IMR-90 (cell line): ENCODE measurements at regions not wholly inside any gene's neighbourhood (a gene's known extent, or its start where the extent isn't known, plus 50 kb on each side); places are given as distances from the start of the nearest gene placed in this dataset.

Experiments
- BHLHE40 ChIP-seq: fragments of 150-350 bp; IDR thresholded peaks from 2 replicates; pipeline ENCODE4 v1.6.1; 2016; ENCODE audit warnings: mild to moderate bottlenecking, low read depth, low read length
- MAZ ChIP-seq: IDR thresholded peaks from 2 replicates; pipeline ENCODE4 v1.6.1; 2012; ENCODE audit warnings: low read depth, mild to moderate bottlenecking, low read length, improper control_type of control experiment, moderate library complexity, borderline replicate concordance
- TF ChIP-seq, protein P1 (sequence below): conservative IDR thresholded peaks from 2 replicates; pipeline ENCODE4 v1.5.1; 2012; ENCODE audit warnings: mild to moderate bottlenecking, low read depth, low read length, improper control_type of control experiment

DNA sequence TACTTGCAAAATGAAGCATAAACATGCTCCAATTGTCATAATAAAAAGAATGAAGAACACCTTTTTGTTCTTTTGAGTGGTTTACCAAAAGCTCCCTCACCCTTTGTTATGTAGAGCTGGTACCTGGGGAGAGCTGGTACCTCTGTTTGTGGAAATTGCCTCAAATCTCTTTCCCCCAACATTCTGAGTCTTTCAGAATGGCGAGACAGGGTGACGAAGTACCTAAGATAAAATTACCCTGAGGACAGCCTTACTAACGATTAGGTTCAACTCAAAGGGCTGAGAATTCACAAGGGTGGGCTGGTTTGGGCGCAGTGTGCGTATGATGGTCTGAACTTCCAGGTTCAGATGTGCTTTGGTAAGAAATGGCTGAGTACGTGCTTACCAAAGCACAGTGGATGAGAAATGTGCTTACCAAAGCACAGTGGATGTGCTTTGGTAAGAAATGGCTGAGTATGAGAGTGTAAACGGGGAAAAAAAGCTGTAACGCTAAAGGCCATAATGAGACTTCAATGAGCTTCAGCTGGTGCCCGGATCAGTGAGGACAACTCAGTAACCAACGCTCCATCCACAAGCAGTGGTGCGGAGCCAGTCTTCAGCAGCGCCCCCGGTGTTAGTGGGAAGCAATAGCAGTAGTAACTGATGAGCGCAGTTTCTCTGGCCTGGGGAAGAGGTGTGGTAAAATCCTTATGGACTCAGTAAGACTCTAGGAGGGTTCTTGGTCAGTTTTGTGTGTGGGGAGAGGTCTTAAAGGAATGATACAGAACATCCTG lies 72.3 kb upstream of the LRIG1 start:
- TF ChIP-seq BHLHE40, result no peak
- TF ChIP-seq, protein P1, sequence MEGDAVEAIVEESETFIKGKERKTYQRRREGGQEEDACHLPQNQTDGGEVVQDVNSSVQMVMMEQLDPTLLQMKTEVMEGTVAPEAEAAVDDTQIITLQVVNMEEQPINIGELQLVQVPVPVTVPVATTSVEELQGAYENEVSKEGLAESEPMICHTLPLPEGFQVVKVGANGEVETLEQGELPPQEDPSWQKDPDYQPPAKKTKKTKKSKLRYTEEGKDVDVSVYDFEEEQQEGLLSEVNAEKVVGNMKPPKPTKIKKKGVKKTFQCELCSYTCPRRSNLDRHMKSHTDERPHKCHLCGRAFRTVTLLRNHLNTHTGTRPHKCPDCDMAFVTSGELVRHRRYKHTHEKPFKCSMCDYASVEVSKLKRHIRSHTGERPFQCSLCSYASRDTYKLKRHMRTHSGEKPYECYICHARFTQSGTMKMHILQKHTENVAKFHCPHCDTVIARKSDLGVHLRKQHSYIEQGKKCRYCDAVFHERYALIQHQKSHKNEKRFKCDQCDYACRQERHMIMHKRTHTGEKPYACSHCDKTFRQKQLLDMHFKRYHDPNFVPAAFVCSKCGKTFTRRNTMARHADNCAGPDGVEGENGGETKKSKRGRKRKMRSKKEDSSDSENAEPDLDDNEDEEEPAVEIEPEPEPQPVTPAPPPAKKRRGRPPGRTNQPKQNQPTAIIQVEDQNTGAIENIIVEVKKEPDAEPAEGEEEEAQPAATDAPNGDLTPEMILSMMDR, result peak; percentile 10; the same call in 1 of the 2 replicates
- no peak for TF ChIP-seq MAZ
